ENCODE measurements at regions not wholly inside any gene's neighbourhood (a gene's known extent, or its start where the extent isn't known, plus 50 kb on each side); places are given as distances from the start of the nearest gene placed in this dataset.

DNA sequence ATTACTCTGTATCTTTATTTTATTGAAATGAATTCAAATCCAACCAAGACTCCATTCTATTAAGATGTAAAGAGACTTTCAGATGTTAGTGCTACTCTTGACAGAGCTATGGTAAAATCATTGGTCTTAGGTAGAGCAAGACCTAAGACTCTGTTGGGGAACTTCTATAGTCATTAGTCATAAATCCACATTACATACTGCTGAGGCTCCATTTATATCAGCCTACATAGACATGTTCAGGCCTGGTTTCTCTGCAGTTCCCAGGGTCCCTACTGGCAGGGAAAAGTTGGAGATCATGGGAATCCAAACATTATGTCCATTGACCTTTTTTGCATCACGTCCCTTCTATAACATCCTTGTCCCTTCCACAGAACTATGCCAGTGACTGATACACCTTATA is 580.4 kb upstream of the ZEB2 start:
- no peak for DNase-seq

DNA sequence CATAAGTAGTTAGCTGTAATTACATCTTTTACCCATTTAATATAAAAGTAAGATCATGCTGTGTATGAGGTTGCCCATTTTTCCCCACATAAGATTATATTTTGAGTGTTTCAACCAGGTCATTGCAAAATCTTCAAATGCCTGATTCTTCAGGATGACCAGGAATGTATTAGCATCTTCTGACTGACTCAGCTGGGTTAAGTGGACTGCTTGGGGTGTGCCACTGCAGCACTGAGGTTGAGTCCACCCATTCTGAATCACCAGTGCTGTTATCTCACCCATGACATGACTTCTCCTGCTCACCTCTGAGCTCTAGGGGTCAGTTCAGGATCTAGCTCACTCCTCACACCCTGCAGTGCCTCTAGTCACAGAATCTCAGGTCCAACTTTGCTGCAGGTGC is 576.7 kb upstream of the ZEB2 start:
- peak; percentile 40 for DNase-seq

DNA sequence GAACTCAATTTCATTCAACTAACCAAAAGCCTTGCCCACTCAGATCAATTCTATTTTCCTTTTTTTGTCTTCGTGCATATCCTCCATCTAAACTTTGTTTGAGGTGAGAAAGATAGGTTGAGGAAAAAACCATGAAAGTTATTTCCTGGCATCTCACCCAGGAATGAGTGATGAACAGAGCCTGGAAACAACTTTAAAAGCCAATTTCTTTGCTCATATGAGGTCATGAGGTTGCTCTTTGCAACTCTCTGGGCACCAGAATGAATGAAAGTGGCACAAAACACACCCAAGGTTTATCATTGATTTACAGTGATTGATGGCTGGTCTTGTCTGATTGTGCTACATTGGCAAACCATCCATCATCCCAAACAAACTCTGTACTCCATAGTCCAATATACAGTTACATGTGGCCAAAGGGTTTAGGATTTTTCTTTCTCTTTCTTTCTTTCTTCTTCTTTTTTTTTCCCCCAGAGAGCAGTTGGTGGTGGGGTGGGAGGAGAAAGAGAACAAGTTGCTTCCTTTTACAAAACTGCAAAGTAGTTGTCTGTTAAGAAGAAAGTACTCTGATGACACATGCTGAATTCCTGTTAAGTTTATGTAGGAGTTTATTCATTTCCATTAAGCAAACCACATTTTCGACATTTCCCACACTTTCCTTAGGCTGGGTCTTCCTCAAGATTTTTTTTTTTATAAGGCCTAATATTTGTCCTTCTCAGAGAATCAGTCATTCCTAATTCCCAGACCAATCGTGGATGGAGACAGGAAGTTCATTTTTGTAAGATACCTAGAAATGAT is 575.9 kb upstream of the ZEB2 start:
- DNase-seq: peak; percentile 82

DNA sequence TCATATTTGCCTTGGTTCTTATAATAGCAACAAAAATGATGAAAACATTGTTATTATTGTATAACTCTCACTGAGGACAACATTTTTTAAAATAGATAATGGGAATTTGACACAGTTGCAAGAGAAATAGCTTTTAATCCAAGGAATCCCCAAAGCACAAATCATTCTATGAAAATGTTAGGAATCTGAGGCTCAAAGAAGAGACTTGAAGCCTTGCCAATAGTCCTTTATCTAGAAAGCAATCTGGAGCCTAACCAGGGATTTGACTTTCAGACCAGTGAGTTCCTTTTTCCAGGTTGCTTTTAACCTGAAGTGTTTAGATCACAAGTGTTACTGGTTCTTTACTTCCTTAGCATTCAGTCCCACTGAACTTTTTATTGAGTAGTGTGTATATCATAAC is 574.5 kb upstream of the ZEB2 start:
- peak; percentile 70 for DNase-seq

DNA sequence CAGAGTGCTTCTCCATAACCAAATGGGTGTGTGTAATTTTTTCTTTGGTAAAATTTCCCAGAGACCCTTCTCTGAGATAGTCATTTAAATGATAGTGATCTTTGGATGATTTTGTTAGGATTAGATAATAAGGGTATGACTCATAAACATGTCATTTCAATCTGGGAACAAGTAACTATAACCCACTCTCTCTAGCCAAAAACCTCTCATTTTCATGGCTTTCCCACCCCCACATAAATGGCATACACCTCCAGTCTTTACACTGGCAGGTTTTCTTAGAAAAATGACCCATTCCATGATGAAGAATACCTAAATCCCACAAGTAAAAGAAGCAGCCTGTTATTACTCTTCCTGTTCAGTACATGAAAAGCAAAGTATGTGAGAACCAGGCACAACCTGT is 572.0 kb upstream of the ZEB2 start:
- peak; percentile 26 for DNase-seq

DNA sequence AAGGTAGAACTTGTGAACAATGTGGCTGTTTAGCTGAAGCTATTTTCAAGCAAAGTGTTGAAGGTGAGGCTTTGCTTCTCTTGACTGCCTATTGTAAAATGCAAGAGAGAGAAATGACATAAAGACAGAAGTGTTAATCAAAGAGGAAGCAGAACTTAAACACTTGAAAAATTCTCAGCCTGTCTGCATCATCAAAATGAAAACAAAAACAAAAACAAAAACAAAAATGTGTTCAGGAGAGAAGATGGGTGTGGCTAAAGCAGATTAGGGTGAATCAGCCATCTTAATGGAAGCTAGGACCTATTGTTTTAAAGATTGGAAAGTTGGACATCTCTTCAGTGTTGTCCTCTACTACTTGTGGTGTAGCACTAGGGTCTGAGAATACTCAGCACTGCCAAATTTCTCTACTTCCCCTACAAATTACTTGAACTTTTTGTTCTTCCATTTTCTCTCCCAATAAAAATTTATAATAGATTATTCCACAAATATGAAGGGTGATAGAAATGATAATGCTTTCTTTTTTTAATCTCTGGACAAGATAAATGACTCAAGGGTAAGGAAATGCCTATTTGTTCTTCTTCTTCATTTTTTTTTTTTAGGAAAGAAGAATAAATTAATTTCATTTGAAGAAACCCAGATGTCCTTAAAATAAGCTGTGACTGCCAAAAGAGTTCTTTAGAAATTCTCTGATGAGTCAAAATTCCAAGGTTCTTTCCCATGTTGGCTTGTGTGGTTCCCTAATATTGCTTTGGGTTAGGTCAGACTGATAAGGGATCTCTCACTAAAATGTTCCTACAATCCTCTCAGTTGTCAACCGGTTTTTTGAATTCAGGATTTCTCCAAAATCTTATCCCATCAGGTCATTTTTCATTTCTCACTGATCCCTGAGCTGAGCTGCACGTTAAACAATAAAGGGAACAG is 571.2 kb upstream of the ZEB2 start:
- DNase-seq: peak; percentile 80

DNA sequence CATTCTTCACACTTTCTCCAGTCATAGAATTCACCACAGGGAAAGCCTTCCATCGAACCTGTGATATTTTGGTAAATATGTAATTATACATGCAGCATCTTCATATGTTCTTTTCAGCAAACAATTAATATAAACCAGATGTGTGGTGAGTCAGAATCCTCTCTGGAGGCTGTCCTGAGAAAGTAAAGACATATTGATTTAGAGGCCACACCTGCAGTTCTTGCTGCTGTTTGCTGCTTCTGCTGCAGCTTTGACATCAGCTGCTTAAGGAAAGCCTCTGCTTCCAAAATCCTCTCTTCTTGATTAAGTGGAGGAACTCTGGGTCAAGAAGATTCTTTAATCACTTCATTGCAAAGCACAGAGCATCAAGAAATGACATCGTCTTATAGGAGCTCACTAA is 568.8 kb upstream of the ZEB2 start:
- DNase-seq: peak; percentile 52

DNA sequence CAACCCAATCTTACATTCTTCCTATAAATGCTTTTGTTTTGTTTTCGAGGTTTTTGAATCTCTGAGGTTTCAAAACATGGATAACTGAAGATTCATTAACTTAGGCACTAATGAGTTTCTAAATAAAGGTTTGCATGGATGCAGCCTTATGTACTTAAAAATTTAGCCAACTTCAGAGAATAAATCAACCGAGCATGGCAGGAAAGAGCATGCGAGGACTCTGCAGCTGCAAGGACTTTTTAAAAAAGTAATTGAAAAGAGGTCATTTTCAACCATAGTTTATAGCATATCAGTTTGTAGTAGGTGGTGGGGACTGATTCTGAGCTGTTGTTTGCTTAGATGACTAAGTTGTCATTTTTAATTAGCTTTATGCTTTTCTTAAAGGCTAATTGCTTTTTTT is 567.0 kb upstream of the ZEB2 start:
- no peak for DNase-seq

DNA sequence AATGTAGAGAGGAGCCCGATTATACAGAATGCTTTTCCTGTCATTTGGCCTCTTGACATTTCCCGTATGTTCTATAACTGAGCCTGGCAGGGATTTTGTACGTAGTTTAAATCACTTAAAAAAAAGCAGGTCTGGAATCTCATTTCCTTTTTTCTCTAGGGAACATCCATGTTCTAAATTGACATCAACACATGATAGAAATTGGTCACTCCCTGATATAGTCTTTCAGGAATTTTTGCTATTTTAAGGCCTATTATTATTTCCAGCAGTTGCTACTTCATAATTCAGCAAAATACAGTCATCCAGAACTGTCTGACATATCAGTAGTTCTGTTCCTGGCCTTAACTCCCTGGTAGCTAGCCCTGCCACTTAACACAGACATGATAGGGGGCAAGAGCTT is 565.7 kb upstream of the ZEB2 start:
- peak; percentile 55 for DNase-seq

DNA sequence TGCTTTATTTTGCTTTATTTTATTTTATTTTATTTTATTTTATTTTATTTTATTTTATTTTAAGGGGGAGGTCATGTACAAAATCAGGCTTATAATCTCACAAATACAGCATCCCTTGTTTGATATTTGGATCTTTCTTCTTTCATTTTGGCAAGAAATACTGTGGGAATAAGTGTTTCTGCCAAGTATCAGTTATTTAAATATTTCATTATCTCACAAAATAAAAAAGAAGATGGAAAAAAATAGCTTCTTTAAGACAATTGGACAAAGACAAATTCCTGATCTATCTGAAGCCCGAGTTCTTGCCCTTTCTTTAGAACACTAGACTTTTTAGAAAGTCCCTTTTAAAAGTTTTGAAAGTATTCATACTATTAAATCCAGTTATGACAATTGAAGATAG is 560.5 kb upstream of the ZEB2 start:
- DNase-seq: no peak

DNA sequence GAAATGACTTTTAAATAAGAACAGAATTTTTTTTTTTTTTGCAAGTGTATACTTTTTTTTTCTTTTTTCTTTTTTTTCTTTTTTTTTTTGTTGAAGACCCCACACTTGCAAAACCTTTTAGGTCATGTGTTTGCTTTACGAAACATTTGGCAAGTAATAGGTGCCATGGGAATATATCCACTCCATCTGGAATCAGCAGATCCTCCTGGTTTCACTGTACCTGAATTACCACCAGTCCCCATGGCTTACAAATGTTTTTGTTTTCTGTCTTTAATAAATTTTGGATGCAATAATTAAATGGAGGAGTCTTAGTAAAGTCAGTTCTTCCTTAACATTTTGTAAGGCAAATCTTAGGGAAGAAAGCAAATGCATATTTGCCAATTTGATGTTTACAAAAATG is 559.7 kb upstream of the ZEB2 start:
- DNase-seq: no peak

DNA sequence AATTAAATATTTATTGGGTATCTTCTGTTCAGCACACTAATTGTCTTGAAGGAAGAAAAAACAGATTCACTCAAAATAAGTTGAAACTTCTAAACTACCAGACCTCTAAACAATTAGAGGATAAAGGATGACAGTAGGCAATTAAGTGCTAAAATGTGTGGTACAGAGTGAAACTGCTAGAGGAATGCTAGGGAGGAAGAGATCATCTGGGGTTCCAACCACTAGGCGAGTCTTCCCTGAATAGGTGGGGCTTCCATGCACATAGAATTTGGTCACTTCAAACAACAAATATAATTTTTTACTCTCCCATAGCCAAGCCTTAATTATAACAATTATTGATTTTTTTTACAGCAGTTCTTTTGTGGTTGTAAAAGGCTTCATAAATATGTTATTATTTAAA is 559.0 kb upstream of the ZEB2 start:
- no peak for DNase-seq

DNA sequence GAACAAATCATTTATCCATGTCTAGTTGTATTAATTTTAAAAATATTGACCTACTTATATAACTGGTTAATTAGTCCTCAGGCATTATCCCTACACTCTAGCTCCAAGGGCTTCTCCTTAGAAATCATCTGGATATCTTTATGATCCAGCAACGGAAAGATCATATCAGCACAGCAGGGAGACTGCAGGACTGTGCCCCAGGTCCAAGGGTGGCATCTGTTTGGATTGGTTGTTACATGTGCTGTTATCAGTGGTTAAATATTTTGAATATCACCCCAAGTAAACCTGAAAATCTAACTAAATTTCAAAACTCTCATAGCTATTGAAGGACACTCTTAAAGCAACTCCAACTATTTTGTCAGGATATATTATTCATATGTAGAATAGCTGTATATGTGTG is 556.2 kb upstream of the ZEB2 start:
- DNase-seq: no peak

DNA sequence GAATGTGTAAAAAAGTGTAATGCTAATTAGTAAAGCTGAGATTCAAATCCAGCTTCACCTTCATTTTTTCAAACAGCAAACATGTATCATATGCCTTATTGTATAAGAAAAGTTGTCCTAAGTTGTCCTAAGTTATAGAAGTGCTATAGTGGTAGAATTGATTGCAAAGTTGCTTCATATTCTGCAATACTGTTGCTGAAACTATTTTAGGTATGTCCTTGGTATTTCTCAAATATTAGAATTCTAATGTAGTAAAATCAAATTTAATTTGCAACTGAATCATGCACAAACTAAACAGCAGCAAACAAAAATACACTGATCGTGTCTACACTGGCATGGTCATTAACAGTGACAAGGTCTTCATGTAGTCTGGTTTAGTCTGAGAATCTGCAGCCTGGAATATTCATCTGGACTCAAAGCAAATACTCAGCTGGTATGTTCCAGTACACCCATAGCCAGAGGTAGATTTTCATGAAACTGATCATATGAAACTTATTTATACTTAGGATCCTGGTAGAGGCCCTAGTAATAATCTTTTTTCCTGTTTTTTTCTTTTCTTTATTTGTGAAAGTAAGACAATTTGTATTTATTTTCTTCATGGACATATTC is 555.6 kb upstream of the ZEB2 start:
- no peak for DNase-seq

DNA sequence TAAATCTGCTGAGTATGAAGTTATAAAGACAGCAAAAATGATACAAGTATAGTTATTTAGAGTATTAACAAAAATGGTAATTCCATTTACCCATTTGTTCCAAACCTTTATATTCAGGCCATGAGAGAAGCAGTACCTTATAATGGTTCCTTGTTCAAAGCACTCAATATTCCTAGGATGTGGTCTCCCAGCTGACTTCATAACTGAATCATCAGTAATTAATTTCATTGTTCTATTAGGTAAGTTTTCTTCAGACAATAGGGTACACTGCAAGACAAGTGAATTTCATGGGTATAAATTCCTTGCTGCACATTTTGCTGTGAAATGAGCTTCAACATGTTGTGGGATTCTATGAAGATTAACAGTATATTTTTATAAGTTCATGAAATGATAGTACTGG is 550.8 kb upstream of the ZEB2 start:
- DNase-seq: no peak

DNA sequence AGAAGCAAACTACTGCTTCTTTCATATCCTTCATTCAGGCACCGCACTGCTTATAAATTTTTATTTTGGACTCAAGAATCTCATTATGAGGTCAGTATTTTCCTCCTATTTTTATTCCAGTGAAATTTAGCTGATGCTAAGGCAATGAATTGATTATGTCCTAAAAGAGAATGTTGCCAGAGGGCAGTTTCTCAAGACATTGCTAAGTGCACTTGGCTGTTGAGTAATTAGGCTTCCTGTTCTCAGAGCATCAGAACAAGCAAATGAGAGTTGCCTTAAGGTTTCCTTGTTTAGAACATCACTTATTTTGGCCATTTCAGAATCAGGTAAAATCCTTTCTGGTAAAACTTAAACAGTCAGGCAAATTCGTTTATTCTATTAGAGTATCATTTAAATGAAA is 548.6 kb upstream of the ZEB2 start:
- no peak for DNase-seq

DNA sequence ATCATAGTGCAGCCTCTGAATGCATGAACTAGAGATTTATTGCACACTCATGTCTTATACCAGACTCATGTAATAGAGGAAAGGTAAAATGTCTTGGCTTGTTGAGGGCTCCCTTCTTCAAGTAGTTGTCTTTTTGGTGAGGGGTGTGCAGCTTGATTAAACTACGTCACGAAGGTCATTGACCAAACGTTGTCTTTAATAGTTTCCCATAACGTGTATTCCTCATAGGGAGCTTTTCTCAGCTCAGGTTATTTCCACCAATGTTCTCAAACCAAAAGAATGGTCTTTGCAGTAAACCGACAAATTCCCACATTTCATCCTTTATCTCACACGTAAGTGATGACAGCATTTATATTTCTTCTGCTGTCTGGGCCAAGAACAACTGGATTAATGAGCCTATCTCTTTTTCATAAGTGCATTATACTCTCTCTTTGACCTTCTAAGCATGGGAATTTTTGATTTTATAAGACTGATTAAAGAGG is 547.7 kb upstream of the ZEB2 start:
- no peak for DNase-seq

DNA sequence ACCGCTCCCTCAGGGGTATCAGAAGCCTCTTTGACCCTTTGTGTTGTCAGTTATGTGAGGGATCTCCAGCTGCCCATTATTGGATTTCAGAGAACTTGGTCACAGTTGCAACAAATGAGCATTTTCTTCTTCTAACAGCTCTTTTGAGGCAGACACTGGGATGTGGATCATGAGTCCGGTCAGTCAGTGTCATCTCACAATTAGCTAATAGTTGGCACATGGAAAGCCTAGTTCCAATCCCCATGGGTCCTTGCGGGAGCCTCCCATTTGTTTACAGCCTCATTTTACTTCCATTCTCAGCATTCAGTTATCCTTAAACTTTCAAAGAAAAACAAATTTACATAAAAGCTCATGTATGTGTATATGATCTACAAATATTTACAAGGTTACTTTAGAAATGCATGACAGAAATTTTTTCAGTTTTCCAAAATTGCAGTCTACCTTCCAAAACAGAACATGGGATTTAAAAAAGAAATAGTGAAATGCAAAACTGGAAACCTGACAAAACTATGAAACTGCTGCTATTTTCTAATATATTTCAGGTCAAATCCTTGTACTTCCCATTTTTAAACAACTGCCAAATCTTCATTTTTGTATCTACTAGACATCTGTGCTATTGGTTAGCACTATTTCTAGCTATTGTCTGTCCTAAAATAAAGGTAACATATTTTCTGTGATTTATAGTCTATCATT is 547.1 kb upstream of the ZEB2 start:
- DNase-seq: no peak

DNA sequence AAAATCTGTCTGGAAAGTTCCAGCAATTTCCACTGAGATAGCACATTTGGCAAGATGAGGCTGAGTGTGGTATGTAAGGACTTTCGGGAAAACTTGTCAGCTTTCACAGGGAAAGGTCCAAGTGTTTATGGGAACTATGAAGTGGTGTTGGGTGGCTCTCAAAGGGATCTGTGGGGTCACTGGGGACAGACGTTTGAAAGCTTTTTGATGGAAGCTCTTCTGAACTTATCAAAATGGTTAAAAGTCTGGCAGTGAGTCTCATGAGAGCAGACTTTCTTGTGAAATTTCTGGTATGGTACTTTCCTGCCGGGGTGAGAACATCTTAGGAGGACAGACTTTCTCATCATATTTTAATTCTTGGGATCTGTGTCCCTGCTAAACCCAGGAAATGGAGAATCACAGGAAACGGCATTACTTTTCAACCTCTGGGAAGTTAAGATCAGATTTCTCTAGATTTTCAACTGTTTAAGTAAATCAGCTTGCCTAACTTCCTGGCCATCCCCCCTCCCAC is 546.3 kb upstream of the ZEB2 start:
- DNase-seq: no peak

DNA sequence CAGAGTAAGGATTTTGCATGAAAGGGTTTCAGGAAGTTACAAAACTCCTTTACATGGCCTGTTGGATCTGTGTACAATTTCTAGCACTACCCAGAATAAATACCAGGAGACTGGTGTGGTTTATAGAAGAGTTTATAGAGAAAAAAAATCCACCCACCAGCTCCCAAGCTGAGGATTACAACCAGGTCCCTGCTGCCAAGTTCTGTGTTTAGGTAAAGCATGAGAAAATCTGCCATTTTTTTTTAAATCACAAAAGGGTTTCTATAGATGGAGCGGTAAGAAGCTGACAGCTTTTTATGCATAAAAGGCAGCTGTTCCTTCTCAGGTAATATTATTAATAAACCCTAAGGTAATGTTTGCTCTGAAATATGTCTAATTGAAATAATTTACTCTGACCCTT is 545.4 kb upstream of the ZEB2 start:
- no peak for DNase-seq

DNA sequence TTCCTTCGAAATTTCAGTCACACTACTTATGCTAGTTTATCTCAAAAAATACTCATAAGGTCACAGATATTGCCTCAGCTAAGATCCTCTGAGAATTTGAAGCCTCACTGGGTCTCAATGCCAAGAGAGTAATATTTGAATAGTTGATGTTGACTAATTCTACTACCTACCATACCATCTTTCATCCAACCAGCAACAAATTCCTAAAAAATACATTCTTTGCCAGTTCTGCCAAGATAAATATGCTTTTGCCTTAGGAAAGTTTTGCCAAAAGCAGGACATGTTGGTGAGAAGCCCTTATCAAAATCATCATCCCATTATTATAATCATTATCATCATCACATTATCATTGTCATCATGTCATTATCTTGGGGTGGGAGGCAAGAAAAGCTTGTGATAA is 544.6 kb upstream of the ZEB2 start:
- no peak for DNase-seq

DNA sequence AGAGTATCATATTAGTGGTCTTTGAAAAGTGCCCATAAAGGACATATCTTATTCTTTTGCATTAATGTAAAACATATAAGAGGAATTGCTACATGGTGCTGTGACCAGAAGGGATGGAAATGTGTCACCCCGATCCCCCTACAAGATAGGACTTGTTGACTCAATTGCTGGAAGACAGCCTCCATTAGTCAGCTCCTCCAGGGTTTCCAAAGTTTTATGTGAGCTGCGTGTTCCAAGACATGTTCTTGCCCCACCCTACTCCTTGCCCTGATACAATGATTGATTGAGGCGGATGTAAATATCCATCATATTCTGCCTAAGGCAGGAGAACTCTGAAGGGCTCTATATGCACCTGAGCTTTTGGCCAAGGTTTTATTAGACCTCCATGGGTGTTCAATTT is 541.0 kb upstream of the ZEB2 start:
- DNase-seq: no peak

DNA sequence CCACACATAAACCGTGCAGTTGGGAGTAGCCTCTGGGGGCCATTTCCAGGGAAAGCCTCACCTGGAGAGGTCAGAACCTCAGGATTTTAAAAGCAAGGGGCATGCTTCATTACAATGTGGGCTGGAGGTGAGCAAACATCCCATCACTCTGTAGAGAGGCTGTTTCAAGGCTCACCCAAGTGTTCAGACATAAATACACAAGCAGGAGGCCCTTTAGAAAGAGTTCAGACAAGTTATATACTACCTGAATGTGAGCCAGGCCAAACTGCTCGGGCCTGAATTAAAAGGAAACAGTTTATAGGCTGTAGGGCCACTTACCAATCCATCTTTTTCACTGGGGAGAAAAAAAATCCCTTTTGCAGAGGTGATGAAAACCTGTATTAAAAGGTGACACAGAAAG is 540.0 kb upstream of the ZEB2 start:
- no peak for DNase-seq
